NB4 (cell line): ENCODE measurements at regions not wholly inside any gene's neighbourhood (a gene's known extent, or its start where the extent isn't known, plus 50 kb on each side); places are given as distances from the start of the nearest gene placed in this dataset.

ENCODE experiments used
- MYC ChIP-seq: IDR thresholded peaks from 2 replicates; pipeline ENCODE4 v1.6.1; 2011; ENCODE audit warnings: low read depth, low read length
- POLR2A ChIP-seq: IDR thresholded peaks from 2 replicates; pipeline ENCODE4 v1.6.1; 2011; ENCODE audit warnings: mild to moderate bottlenecking; ENCODE audit not compliant: insufficient read length; ENCODE audit errors: extremely low read depth
- TF ChIP-seq, protein P1 (sequence below): IDR thresholded peaks from one replicate; pipeline ENCODE4 v1.5.1; 2012; ENCODE audit warnings: low read depth, low read length
- TF ChIP-seq, protein P2 (sequence below): IDR thresholded peaks from 2 replicates; pipeline ENCODE4 v1.6.1; 2011; ENCODE audit warnings: low read depth, low read length

DNA sequence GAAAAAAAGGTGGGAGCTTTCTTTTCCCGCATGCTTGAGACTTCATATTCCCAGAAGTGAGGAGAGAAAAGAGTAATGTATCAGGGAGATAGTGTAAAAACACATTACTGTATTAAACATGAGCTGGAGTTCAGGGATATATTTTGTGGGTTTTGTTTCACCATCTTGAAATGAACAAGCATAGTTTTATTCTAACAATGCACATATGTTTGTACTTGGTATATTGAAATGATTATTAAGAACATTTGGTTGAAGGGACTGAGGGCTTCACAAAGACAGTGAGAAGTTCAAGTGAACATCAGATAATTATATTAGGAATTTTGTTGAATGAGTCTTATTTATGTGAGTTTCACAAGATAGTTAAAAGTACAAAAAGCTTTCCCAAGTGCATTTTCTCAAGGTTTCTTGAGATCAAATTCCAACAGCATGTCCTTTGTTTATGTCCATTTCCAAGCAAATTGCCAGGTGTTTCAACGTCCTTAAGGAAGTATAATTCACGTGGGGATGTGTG lies 368.8 kb downstream of the ANKRD50 start:
- TF ChIP-seq, protein P1, sequence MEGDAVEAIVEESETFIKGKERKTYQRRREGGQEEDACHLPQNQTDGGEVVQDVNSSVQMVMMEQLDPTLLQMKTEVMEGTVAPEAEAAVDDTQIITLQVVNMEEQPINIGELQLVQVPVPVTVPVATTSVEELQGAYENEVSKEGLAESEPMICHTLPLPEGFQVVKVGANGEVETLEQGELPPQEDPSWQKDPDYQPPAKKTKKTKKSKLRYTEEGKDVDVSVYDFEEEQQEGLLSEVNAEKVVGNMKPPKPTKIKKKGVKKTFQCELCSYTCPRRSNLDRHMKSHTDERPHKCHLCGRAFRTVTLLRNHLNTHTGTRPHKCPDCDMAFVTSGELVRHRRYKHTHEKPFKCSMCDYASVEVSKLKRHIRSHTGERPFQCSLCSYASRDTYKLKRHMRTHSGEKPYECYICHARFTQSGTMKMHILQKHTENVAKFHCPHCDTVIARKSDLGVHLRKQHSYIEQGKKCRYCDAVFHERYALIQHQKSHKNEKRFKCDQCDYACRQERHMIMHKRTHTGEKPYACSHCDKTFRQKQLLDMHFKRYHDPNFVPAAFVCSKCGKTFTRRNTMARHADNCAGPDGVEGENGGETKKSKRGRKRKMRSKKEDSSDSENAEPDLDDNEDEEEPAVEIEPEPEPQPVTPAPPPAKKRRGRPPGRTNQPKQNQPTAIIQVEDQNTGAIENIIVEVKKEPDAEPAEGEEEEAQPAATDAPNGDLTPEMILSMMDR, result no peak
- no peak for TF ChIP-seq POLR2A
- TF ChIP-seq MYC, result no peak
- TF ChIP-seq, protein P2, sequence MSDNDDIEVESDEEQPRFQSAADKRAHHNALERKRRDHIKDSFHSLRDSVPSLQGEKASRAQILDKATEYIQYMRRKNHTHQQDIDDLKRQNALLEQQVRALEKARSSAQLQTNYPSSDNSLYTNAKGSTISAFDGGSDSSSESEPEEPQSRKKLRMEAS, result no peak
